GM19023 (cell line): ENCODE measurements at regions not wholly inside any gene's neighbourhood (a gene's known extent, or its start where the extent isn't known, plus 50 kb on each side); places are given as distances from the start of the nearest gene placed in this dataset.
"Not testable (repeated sequence)": the region's sequence is repeated elsewhere in the genome, so short reads cannot be mapped to it uniquely, and the experiment has no call there.

Experiments used
- ATAC-seq: cut with Tn5 transposase; IDR thresholded peaks from one replicate; pipeline ENCODE4 v1.9.1; 2021; ENCODE audit warnings: mild to moderate bottlenecking, moderate library complexity; ENCODE audit not compliant: unreplicated experiment

GRCh38 chr15:95162967-95163531 is 931.7 kb downstream of the MCTP2 start:
- no peak for ATAC-seq

GRCh38 chr15:95168152-95168551 is 936.8 kb downstream of the MCTP2 start:
- ATAC-seq = no peak

- no peak for ATAC-seq
Observed at GRCh38 chr15:95168951-95169431, 937.6 kb downstream of the MCTP2 start.

GRCh38 chr15:95169541-95170459 is 938.4 kb downstream of the MCTP2 start:
- no peak for ATAC-seq

GRCh38 chr15:95170561-95171380 is 939.4 kb downstream of the MCTP2 start:
- ATAC-seq = no peak

GRCh38 chr15:95171564-95171963 is 940.2 kb downstream of the MCTP2 start:
- ATAC-seq = no peak

GRCh38 chr15:95174301-95175259 is 943.2 kb downstream of the MCTP2 start:
- no peak for ATAC-seq

GRCh38 chr15:95175914-95176658 is 944.7 kb downstream of the MCTP2 start:
- no peak for ATAC-seq

GRCh38 chr15:95176794-95177577 is 945.6 kb downstream of the MCTP2 start:
- no peak for ATAC-seq

GRCh38 chr15:95180530-95180929 is 949.2 kb downstream of the MCTP2 start:
- ATAC-seq = no peak

GRCh38 chr15:95182091-95182490 is 950.7 kb downstream of the MCTP2 start:
- no peak for ATAC-seq

- ATAC-seq = no peak
Observed at GRCh38 chr15:95192923-95193322, 961.6 kb downstream of the MCTP2 start.

GRCh38 chr15:95194746-95195145 is 963.4 kb downstream of the MCTP2 start:
- no peak for ATAC-seq

GRCh38 chr15:95196176-95196915 is 965.0 kb downstream of the MCTP2 start:
- no peak for ATAC-seq

- ATAC-seq = no peak
Observed at GRCh38 chr15:95202569-95203349, 971.4 kb downstream of the MCTP2 start.

- no peak for ATAC-seq
Observed at GRCh38 chr15:95205077-95205476, 973.7 kb downstream of the MCTP2 start.

- not testable (repeated sequence) for ATAC-seq
Observed at GRCh38 chr15:95205830-95206229, 974.5 kb downstream of the MCTP2 start.
